Prostate gland (tissue), 2 donors: ENCODE measurements at regions not wholly inside any gene's neighbourhood (a gene's known extent, or its start where the extent isn't known, plus 50 kb on each side); places are given as distances from the start of the nearest gene placed in this dataset.

Source experiments
- DNase-seq: peaks from one replicate; pipeline ENCODE4 v3.0.0-alpha.2; 2019; ENCODE audit warnings: low spot score
- H3K27ac ChIP-seq, 2 donors: fragments of 200-600 bp; sonication (generic); 2 replicates each; pipeline ENCODE4 v1.5.1; 2017 to 2019
- H3K27me3 ChIP-seq: fragments of 200-600 bp; sonication (generic); replicated peaks from 2 replicates; pipeline ENCODE4 v1.5.1; 2019; ENCODE audit not compliant: insufficient read depth
- H3K36me3 ChIP-seq, 2 donors: fragments of 200-600 bp; sonication (generic); 1 replicate in 1 of 2; 2 replicates in 1 of 2; pipeline versions ENCODE4 v1.5.1 to v1.8.1; 2017 to 2019
- H3K4me1 ChIP-seq: fragments of 200-600 bp; sonication (generic); replicated peaks from 2 replicates; pipeline ENCODE4 v1.5.1; 2019
- H3K4me3 ChIP-seq, 2 donors: fragments of 200-600 bp; sonication (generic); 2 replicates each; pipeline ENCODE4 v1.5.1; 2017 to 2019
- H3K9me3 ChIP-seq: fragments of 200-600 bp; sonication (generic); 2 replicates; pipeline ENCODE4 v1.5.1; 2017
- CTCF ChIP-seq, 4 experiments: fragments of 200-600 bp in 2 of 4; fragments of 450-650 bp in 2 of 4; sonication (generic) in 2 of 4; IDR thresholded peaks; 1 replicate in 3 of 4; 2 replicates in 1 of 4; pipeline ENCODE4 v1.5.1; 2016 to 2019; ENCODE audit warnings: antibody characterized with exemption in 4 of 4, mild to moderate bottlenecking in 2 of 4, moderate library complexity in 2 of 4
- POLR2A ChIP-seq: fragments of 450-650 bp; IDR thresholded peaks from one replicate; pipeline ENCODE4 v1.6.1; 2016; ENCODE audit warnings: antibody characterized with exemption, mild to moderate bottlenecking
- POLR2AphosphoS5 ChIP-seq: sonication (generic); formaldehyde crosslinking; IDR thresholded peaks from one replicate; pipeline ENCODE4 v1.6.1; 2017; ENCODE audit warnings: antibody characterized with exemption
- WGBS: methylation state at CpG from one replicate; pipeline ENCODE4 v1.1.5; 2018; 5-methylcytosine and 5-hydroxymethylcytosine counted together
- intact Hi-C: fragments of 100-400 bp; cut with DNase I; formaldehyde crosslinking; loops from one replicate; pipeline ENCODE4 v1.14.2; 2022

- H3K27me3 ChIP-seq = no peaks in the 10 kb centered on the region
These were observed 1117.3 kb downstream of the BRD1 start for GRCh38 chr22:48710410-48710809.

GRCh38 chr22:48709976-48710375, 1117.7 kb downstream of the BRD1 start:
- H3K4me3 ChIP-seq = no peak overlapping the region
- no peaks in the 10 kb centered on the region for H3K4me1 ChIP-seq
- TF ChIP-seq POLR2AphosphoS5 (no peak), CTCF (IDR thresholded peaks at IDR 0.05) (no peak), POLR2A (no peak)
- H3K27me3 ChIP-seq = no peaks in the 10 kb centered on the region
- H3K27ac ChIP-seq = no peak overlapping the region
- intact Hi-C loops = no loop called here
- WGBS = 79% methylated on average over 8 of the region's 8 CpGs
- no peaks in the 10 kb centered on the region for H3K9me3 ChIP-seq
- no peak for DNase-seq
- no peaks in the 10 kb centered on the region for H3K36me3 ChIP-seq

More at GRCh38 chr22:48710410-48710809, 1117.3 kb downstream of the BRD1 start:
- H3K4me3 ChIP-seq = no peak overlapping the region
- intact Hi-C loops = no loop called here
- no peak overlapping the region for H3K27ac ChIP-seq
- H3K9me3 ChIP-seq = no peaks in the 10 kb centered on the region
- WGBS = 81% methylated on average over 11 of the region's 11 CpGs
- no peaks in the 10 kb centered on the region for H3K4me1 ChIP-seq
- no peak for TF ChIP-seq CTCF (IDR thresholded peaks at IDR 0.05)
- no peak for TF ChIP-seq POLR2A
- TF ChIP-seq POLR2AphosphoS5 = no peak
- DNase-seq = no peak
- H3K36me3 ChIP-seq = no peaks in the 10 kb centered on the region

- TF ChIP-seq CTCF (IDR thresholded peaks at IDR 0.05) = no peak
- TF ChIP-seq POLR2A = no peak
- TF ChIP-seq POLR2AphosphoS5 = no peak
- Histone ChIP-seq H3K9me3 (no peaks in the 10 kb centered on the region), H3K4me3 (no peak overlapping the region), H3K4me1 (no peaks in the 10 kb centered on the region), H3K36me3 (no peaks in the 10 kb centered on the region), H3K27ac (no peak overlapping the region), H3K27me3 (no peaks in the 10 kb centered on the region)
- 87% methylated on average over 13 of the region's 13 CpGs for WGBS
- no peak for DNase-seq
- intact Hi-C loops = no loop called here
These were observed 1118.2 kb downstream of the BRD1 start for GRCh38 chr22:48709453-48709852.

GRCh38 chr22:48708558-48709245, 1119.0 kb downstream of the BRD1 start:
- H3K36me3 ChIP-seq = no peaks in the 10 kb centered on the region
- no peaks in the 10 kb centered on the region for H3K27me3 ChIP-seq
- TF ChIP-seq CTCF (IDR thresholded peaks at IDR 0.05) (no peak), POLR2A (no peak), POLR2AphosphoS5 (no peak)
- no peaks in the 10 kb centered on the region for H3K4me1 ChIP-seq
- H3K9me3 ChIP-seq = no peaks in the 10 kb centered on the region
- no peak for DNase-seq
- no peak overlapping the region for H3K4me3 ChIP-seq
- H3K27ac ChIP-seq = no peak overlapping the region
- intact Hi-C loops = no loop called here
- 81% methylated on average over 25 of the region's 25 CpGs for WGBS

- no peak for TF ChIP-seq POLR2AphosphoS5
- no peak for TF ChIP-seq POLR2A
- TF ChIP-seq CTCF (IDR thresholded peaks at IDR 0.05) = no peak
- no peak overlapping the region for H3K4me3 ChIP-seq
- no peaks in the 10 kb centered on the region for H3K36me3 ChIP-seq
- H3K9me3 ChIP-seq = no peaks in the 10 kb centered on the region
- H3K27ac ChIP-seq = no peak overlapping the region
- no peak for DNase-seq
- intact Hi-C loops = no loop called here
- H3K4me1 ChIP-seq = no peaks in the 10 kb centered on the region
- no peaks in the 10 kb centered on the region for H3K27me3 ChIP-seq
- 84% methylated on average over 35 of the region's 35 CpGs for WGBS
These were observed 1119.7 kb downstream of the BRD1 start for GRCh38 chr22:48707763-48708557.
